PC-3 (cell line): ENCODE measurements at regions not wholly inside any gene's neighbourhood (a gene's known extent, or its start where the extent isn't known, plus 50 kb on each side); places are given as distances from the start of the nearest gene placed in this dataset.

Experiments used
- ATAC-seq: fragments of 200-7000 bp; cut with Tn5 transposase; 2 replicates; pipeline ENCODE4 v1.9.1; 2020; ENCODE audit warnings: mild to moderate bottlenecking, moderate library complexity
- BruUV-seq: library from RNA; stranded (reverse); fragments of 400-500 nt; replicated peaks from 2 replicates; lab custom pipeline; 2021; lab: Mats Ljungman, UMichigan
- CTCF ChIA-PET: fragments of 300-600 bp; sonication (Branson Sonifier 250); formaldehyde crosslinking; loops from one replicate; lab custom pipeline; 2022; ENCODE audit warnings: antibody characterized with exemption; lab: Charles Lee
- POLR2A ChIA-PET: fragments of 300-600 bp; sonication (Branson Sonifier 250); formaldehyde crosslinking; loops from one replicate; lab custom pipeline; 2022; ENCODE audit warnings: antibody characterized with exemption; ENCODE audit not compliant: unreplicated experiment; lab: Charles Lee
- DNase-seq: peaks from one replicate; pipeline ENCODE4 v3.0.0-alpha.2; 2015
- H2AFZ ChIP-seq: fragments of 300-600 bp; sonication (generic); 2 replicates; pipeline ENCODE4 v1.6.0; 2016; ENCODE audit warnings: antibody characterized with exemption, low read length
- H3F3A ChIP-seq: fragments of 300-600 bp; sonication (generic); one replicate; pipeline ENCODE4 v1.6.0; 2017; ENCODE audit warnings: antibody characterized with exemption, low read length, control low read depth, mild to moderate bottlenecking; ENCODE audit not compliant: unreplicated experiment
- H3K27ac ChIP-seq: fragments of 300-600 bp; sonication (generic); 2 replicates; pipeline ENCODE4 v1.5.1; 2016; ENCODE audit warnings: mild to moderate bottlenecking, low read length
- H3K27me3 ChIP-seq: fragments of 300-600 bp; sonication (generic); 2 replicates; pipeline ENCODE4 v1.6.1; 2016; ENCODE audit warnings: low read length, mixed read lengths
- H3K36me3 ChIP-seq: fragments of 300-600 bp; sonication (generic); 2 replicates; pipeline ENCODE4 v1.6.1; 2016; ENCODE audit warnings: low read depth, mixed run types, low read length, mixed read lengths
- H3K4me1 ChIP-seq: fragments of 300-600 bp; sonication (generic); 2 replicates; pipeline ENCODE4 v1.5.1; 2016; ENCODE audit warnings: low read length; ENCODE audit not compliant: insufficient read depth
- H3K4me2 ChIP-seq: fragments of 300-600 bp; sonication (generic); 2 replicates; pipeline ENCODE4 v1.6.0; 2016; ENCODE audit warnings: low read length
- H3K4me3 ChIP-seq: fragments of 300-600 bp; sonication (generic); 2 replicates; pipeline ENCODE4 v1.5.1; 2016; ENCODE audit warnings: mild to moderate bottlenecking, low read length, mixed read lengths
- H3K79me2 ChIP-seq: fragments of 300-600 bp; sonication (generic); 2 replicates; pipeline ENCODE4 v1.6.1; 2017; ENCODE audit warnings: low read length, mixed read lengths
- H3K9ac ChIP-seq: fragments of 300-600 bp; sonication (generic); 2 replicates; pipeline ENCODE4 v1.6.0; 2016; ENCODE audit warnings: mild to moderate bottlenecking, low read length
- H3K9me2 ChIP-seq: fragments of 300-600 bp; sonication (generic); replicated peaks from 2 replicates; pipeline ENCODE4 v1.6.1; 2016; ENCODE audit warnings: mixed run types, low read length, mixed read lengths
- H3K9me3 ChIP-seq: fragments of 300-600 bp; sonication (generic); 2 replicates; pipeline ENCODE4 v1.6.1; 2016; ENCODE audit warnings: low read length, mixed read lengths
- H4K20me1 ChIP-seq: fragments of 300-600 bp; sonication (generic); 2 replicates; pipeline ENCODE4 v1.6.1; 2016; ENCODE audit warnings: low read length, mixed read lengths
- EZH2 ChIP-seq: fragments of 300-600 bp; sonication (generic); IDR thresholded peaks from one replicate; pipeline ENCODE4 v1.6.1; 2017; ENCODE audit warnings: antibody characterized with exemption, mild to moderate bottlenecking, low read length; ENCODE audit not compliant: unreplicated experiment
- EZH2phosphoT487 ChIP-seq: fragments of 300-600 bp; sonication (generic); IDR thresholded peaks from 2 replicates; pipeline ENCODE4 v1.6.1; 2018; ENCODE audit warnings: mild to moderate bottlenecking, antibody characterized with exemption, low read length, borderline replicate concordance
- intact Hi-C: fragments of 100-400 bp; cut with micrococcal nuclease; formaldehyde crosslinking; loops from 2 replicates; pipeline ENCODE4 v1.9.0; 2023
- TF ChIP-seq, protein P1 (sequence below): fragments of 300-600 bp; sonication (generic); conservative IDR thresholded peaks from 2 replicates; pipeline ENCODE4 v1.5.1; 2017; ENCODE audit warnings: antibody characterized with exemption, low read depth, mild to moderate bottlenecking, low read length

DNA sequence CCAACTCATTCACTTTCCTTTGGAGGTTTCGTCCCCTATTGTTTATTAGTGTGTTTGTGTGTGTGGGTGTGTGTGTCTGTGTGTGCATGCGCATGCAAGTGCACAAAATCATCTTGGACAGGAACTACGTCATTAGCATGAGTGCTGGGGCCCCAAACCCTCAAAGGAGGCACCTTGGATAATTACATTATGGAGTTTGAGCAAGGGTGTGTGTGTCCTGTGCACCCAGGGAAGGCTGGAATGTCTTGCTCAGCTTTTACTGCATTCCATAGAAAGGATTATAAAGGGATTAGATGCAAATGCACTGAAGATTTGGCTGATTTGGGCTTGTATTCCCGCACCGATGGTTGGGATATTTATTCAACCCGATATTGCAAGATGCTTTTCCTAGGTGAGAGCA is 203.4 kb upstream of the NAV2 start:
- no peak overlapping the region for H3K27ac ChIP-seq
- H3K27me3 ChIP-seq: peaks cover 58% of the 10 kb centered on the region
- H3K9me2 ChIP-seq: no peaks in the 10 kb centered on the region
- ATAC-seq: no peak
- no peak overlapping the region for H3K4me3 ChIP-seq
- H3F3A ChIP-seq: no peaks in the 10 kb centered on the region
- POLR2A ChIA-PET: no interaction called here
- TF ChIP-seq EZH2 (no peak), EZH2phosphoT487 (no peak)
- TF ChIP-seq, protein P1, sequence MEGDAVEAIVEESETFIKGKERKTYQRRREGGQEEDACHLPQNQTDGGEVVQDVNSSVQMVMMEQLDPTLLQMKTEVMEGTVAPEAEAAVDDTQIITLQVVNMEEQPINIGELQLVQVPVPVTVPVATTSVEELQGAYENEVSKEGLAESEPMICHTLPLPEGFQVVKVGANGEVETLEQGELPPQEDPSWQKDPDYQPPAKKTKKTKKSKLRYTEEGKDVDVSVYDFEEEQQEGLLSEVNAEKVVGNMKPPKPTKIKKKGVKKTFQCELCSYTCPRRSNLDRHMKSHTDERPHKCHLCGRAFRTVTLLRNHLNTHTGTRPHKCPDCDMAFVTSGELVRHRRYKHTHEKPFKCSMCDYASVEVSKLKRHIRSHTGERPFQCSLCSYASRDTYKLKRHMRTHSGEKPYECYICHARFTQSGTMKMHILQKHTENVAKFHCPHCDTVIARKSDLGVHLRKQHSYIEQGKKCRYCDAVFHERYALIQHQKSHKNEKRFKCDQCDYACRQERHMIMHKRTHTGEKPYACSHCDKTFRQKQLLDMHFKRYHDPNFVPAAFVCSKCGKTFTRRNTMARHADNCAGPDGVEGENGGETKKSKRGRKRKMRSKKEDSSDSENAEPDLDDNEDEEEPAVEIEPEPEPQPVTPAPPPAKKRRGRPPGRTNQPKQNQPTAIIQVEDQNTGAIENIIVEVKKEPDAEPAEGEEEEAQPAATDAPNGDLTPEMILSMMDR: no peak
- H3K4me1 ChIP-seq: 0 out of 2 replicates have a peak, but pooled peaks cover 6% of the 10 kb centered on the region
- H2AFZ ChIP-seq: no peak overlapping the region
- H3K9me3 ChIP-seq: no peaks in the 10 kb centered on the region
- no peaks in the 10 kb centered on the region for H3K79me2 ChIP-seq
- BruUV-seq: no TSS peak
- H3K9ac ChIP-seq: no peak overlapping the region
- no peak for DNase-seq
- CTCF ChIA-PET: no interaction called here
- H3K4me2 ChIP-seq: no peak overlapping the region
- H4K20me1 ChIP-seq: no peaks in the 10 kb centered on the region
- intact Hi-C loops: no loop called here
- H3K36me3 ChIP-seq: no peaks in the 10 kb centered on the region

DNA sequence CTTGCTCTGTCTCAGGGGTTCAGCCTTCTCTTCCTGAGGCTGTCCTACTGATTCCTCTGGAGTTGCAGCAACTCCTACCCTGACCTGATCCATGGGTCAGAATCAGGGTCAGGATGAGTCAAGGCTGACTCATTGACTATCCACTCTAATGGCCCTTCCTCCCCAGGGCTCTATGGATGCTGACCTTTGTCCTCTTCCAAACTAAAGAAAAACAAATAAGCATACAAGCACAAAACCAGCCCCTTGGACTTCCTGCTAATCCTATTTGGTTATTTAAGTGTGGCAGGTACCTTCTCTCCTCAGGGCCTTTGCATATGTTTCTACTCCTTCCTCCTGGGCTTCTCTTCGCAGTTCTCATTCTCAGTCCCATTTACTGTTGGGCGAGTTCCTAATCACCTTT is 204.5 kb upstream of the NAV2 start:
- ChIA-PET POLR2A (no interaction called here), CTCF (no interaction called here)
- no peaks in the 10 kb centered on the region for H3K9me2 ChIP-seq
- no TSS peak for BruUV-seq
- no peaks in the 10 kb centered on the region for H3F3A ChIP-seq
- no peaks in the 10 kb centered on the region for H3K79me2 ChIP-seq
- intact Hi-C loops: no loop called here
- H3K4me2 ChIP-seq: no peak overlapping the region
- H4K20me1 ChIP-seq: no peaks in the 10 kb centered on the region
- no peak overlapping the region for H3K9ac ChIP-seq
- H3K27me3 ChIP-seq: peaks cover 57% of the 10 kb centered on the region
- H3K4me1 ChIP-seq: 0 out of 2 replicates have a peak, but pooled peaks cover 6% of the 10 kb centered on the region
- ATAC-seq (peak; percentile 61), DNase-seq (peak; percentile 9)
- no peak overlapping the region for H3K4me3 ChIP-seq
- no peak overlapping the region for H2AFZ ChIP-seq
- no peaks in the 10 kb centered on the region for H3K36me3 ChIP-seq
- H3K9me3 ChIP-seq: no peaks in the 10 kb centered on the region
- TF ChIP-seq, protein P1: no peak
- TF ChIP-seq EZH2phosphoT487: no peak
- no peak for TF ChIP-seq EZH2
- H3K27ac ChIP-seq: no peak overlapping the region

- ATAC-seq: no peak
- Histone ChIP-seq H3F3A (no peaks in the 10 kb centered on the region), H3K9me3 (no peaks in the 10 kb centered on the region), H3K27ac (no peak overlapping the region), H3K4me1 (0 out of 2 replicates have a peak, but pooled peaks cover 6% of the 10 kb centered on the region), H2AFZ (no peak overlapping the region), H3K4me3 (no peak overlapping the region), H4K20me1 (no peaks in the 10 kb centered on the region), H3K27me3 (peaks cover 55% of the 10 kb centered on the region), H3K79me2 (no peaks in the 10 kb centered on the region), H3K9me2 (no peaks in the 10 kb centered on the region), H3K9ac (no peak overlapping the region), H3K4me2 (no peak overlapping the region), H3K36me3 (no peaks in the 10 kb centered on the region)
- no peak for DNase-seq
- no TSS peak for BruUV-seq
- ChIA-PET POLR2A (no interaction called here), CTCF (interaction anchor here (0.6 kb wide), 1 partner anchor 39 kb away, joined by 3 read pairs; no protein-coding TSS in a partner anchor)
- TF ChIP-seq EZH2 (no peak), EZH2phosphoT487 (no peak)
- TF ChIP-seq, protein P1: no peak
- intact Hi-C loops: no loop called here
Observed at GRCh38 chr11:19506816-19507486, 205.7 kb upstream of the NAV2 start.
